Inferior parietal cortex (tissue), 1 donor: ENCODE measurements at regions not wholly inside any gene's neighbourhood (a gene's known extent, or its start where the extent isn't known, plus 50 kb on each side); places are given as distances from the start of the nearest gene placed in this dataset.

ENCODE experiments used
- DNase-seq: peaks from one replicate; pipeline ENCODE4 v3.0.0-alpha.2; 2016; ENCODE audit errors: extremely low spot score

- DNase-seq: no peak
These were observed 62.0 kb downstream of the CNGA2 start for GRCh38 chrX:151796576-151796975.

DNA sequence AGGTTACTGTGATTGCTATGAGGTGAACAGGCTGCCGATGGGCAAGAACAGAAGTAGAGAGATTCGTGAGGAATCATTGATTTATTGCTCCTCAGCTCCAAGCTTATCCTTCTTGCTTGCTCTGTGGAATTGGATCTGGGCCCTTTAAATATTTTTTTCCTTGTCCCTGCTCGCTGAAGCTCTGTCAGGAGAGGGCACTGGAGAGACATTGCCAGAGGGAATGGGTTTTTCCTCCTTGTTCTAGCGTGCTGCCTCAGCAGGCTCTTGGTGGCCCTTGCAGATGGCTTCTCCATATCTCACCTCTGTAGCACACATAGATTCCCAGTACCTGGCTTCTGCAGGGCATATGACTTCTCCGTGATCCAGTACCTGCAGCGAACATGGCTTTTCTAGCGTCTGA lies 67.4 kb downstream of the CNGA2 start:
- no peak for DNase-seq

GRCh38 chrX:151806967-151807540 lies 72.5 kb downstream of the CNGA2 start:
- no peak for DNase-seq

- DNase-seq: peak; percentile 2
These were observed 78.1 kb downstream of the CNGA2 start for GRCh38 chrX:151812661-151813060.

DNA sequence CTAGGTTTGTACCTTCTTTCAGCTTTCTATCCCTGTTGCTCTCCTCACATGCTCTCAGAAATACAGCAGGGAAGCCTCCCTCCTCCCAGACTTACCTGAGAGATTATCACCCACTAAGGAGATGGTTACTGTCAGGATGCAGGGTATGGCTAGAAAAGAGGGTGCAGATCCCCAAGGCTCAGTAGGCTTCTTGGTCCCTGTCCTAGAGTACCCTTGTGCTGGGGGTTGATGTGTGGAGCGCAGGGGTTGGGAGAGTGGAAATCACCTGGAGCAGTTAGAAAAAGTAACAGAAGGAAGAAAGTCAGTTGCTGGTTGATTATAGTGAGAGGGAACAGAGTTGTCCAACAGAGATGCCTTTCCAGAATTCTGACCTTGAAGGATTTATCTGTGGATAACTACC lies 80.2 kb downstream of the CNGA2 start:
- DNase-seq: no peak

- DNase-seq: no peak
These were observed 80.9 kb downstream of the CNGA2 start for GRCh38 chrX:151815398-151815797.

DNA sequence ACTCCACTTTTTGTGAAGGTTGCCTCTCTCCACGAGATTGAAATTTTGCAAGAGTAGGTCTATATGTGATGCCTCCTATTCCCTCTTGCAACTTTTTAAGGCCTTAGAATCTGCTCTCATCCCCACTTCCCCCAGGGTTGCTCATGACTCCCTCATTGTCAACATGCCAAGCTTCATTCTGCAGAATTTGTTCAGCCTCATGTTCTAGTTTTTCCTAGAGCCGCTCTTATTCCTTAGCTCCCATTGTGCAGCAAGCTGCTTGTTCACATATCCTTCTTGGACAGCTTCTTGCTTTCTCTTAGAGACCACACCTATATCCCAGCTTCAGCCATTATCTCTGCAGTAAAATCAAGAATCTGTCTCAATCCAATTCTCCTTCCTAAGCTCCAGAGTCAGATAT lies 82.4 kb downstream of the CNGA2 start:
- peak; percentile 7 for DNase-seq

DNA sequence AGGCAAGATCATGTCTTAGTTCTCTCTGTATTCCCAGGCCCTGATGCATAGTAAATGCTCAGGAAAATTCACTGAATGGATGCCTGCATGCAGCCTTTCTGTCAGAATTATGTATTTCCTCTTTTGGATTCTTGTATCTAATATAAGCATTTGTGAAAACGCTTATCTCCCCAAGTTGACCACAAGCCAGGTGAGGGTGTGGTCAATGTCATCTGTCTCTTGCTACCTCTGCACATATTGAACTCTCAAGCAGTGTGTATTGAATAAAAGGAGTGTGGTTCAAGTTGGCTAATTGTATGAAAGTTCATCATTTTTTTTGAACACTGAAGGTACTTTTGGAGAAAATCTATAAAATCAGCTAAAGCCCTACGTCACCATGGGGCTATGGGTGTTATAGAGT lies 84.3 kb downstream of the CNGA2 start:
- DNase-seq: no peak

DNA sequence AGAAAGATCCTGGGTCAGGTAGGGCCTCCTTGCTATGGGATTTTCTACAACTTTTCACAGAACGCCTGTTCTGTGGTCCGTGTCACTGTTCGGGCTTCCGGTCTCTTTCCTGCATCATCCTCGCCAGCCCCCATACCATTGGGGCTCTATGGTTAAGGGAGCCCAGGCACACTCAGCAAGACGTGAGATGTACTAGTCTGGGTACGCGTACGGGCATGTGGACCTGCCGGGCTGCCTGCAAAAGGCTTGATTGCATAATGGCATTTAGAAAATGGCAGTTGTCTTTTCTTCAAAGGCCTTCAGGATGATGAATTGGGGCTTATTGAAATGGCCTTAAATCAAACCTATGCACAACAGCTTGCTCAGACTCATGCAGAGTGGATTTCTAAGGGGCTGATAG lies 86.7 kb downstream of the CNGA2 start:
- DNase-seq: no peak

- no peak for DNase-seq
These were observed 87.7 kb upstream of the MAGEA4 start for GRCh38 chrX:151825007-151825406.

- DNase-seq: no peak
These were observed 86.7 kb upstream of the MAGEA4 start for GRCh38 chrX:151825925-151826485.

DNA sequence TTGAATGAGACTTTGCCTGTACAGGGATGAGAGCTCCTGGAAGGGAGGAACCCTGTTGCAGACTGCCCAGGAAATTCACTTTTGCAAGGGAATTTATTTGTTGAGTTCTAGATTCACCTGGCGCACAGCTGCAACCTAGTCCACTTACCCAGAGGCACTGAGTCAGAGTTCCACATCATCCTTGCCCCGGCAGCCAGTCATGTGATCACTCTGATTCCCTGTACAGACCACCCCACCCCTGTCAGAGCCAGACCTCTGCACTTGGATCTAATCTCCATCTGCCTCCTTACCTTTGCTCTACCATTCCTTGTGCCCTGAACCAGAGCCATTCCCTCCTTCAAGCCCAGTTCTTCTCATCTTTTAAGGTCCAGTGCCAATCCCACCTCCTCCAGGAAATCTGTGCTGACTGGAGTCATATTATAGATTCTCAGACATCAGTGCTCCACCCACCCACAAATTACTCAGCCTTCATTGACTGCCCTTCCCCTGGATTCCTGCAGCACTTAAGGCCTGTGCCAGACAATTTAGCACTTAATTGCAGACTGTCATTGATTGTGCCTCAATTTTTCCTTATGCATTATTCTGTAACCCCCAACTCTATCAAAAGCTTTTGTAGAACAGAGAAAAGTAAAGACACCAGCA lies 84.1 kb upstream of the MAGEA4 start:
- DNase-seq: no peak

DNA sequence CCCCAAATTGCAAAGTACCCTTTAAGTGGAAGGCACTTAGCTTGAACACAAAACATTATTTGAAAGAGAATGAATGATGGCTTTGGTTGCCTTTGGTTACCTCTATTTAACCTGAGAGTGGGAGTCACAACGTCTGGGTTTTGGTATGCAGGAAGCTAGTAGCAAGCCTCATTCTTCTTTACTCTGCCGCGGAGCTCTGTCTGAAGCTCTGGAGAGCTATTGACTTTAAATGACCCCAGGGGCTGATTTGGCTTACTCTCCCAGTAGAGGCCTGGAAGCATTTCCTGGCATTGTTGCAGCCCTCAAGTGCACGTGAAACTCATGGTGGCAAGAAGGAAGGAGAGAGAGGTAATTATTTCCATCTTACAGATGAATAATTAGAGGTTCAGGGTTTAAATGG lies 81.8 kb upstream of the MAGEA4 start:
- DNase-seq: no peak

- DNase-seq: no peak
These were observed 60.4 kb upstream of the MAGEA4 start for GRCh38 chrX:151852294-151852693.

DNA sequence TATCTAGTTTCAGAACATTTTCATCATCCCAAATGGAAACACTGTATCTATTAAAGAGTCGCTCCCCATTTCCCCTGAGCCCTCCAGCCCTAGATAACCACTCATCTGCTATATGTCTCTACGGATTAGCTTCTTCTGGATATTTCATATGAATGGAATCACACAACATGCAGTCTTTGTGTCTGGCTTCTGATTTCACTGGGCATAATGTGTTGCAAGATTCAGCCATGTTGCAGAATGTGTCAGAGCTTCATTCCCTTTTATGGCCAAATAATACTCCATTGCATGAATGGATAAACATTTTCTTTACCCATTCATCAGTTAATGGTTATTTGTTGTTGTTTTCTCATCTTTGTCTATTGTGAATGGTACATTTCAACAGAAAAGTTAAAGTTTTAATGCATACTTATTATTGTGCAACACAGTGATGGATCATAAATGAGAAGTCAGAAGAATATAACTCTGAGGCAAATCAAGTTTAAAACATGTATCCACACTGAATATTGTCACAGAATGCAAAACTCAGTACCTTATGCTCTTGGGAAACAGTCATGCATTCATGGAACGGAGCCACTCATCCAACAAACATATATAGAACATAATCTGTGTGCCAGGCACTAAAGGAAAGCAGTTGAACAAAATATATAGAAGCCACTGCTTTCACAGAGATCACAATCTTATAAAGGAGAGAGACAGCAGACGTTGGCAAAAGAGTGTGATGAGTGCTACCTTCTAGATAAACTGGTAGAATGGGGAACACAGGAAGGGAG lies 57.8 kb upstream of the MAGEA4 start:
- DNase-seq: no peak

DNA sequence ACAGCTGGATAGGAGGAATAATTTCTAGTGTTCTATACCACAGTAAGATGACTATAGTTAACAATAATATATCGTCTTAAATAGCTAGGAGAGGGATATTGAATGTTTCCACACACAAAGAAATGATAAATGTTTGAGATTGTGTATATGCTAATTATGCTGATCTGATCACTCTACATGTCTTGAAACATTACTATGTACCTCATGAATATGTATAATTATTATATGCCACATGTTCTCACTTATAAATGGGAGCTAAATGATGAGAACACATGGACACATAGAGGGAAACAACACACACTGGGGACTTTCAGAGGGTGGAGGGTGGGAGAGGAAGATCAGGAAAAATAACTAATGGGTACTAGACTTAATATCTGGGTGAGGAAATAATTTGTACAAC lies 53.2 kb upstream of the MAGEA4 start:
- no peak for DNase-seq

GRCh38 chrX:151860827-151861226 lies 51.9 kb upstream of the MAGEA4 start:
- no peak for DNase-seq
